ENCODE measurements at regions not wholly inside any gene's neighbourhood (a gene's known extent, or its start where the extent isn't known, plus 50 kb on each side); places are given as distances from the start of the nearest gene placed in this dataset.

DNA sequence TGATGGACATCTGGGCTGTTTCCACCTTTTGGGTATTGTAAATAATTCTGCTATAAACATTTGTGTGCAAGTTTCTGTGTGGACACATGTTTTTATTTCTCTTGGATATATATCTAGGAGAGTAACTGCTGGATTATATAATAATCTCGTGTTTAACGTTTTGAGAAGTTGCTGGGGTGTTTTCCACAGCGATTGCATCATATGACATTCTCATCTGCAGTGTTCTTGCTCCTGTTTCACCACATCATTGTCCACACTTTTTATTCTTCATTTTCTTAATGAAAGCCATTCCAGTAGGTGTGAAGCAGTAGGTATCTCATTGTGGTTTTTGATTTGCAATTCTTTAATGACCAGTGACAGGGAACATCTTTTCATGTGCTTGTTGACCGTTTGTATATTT is 56.9 kb upstream of the ALKAL2 start:
- TF ChIP-seq EZH2 (IDR thresholded peaks at IDR 0.05; ENCODE audit: borderline replicate concordance, low read depth, low read length, severe bottlenecking), result no peak
- TF ChIP-seq, protein P1, sequence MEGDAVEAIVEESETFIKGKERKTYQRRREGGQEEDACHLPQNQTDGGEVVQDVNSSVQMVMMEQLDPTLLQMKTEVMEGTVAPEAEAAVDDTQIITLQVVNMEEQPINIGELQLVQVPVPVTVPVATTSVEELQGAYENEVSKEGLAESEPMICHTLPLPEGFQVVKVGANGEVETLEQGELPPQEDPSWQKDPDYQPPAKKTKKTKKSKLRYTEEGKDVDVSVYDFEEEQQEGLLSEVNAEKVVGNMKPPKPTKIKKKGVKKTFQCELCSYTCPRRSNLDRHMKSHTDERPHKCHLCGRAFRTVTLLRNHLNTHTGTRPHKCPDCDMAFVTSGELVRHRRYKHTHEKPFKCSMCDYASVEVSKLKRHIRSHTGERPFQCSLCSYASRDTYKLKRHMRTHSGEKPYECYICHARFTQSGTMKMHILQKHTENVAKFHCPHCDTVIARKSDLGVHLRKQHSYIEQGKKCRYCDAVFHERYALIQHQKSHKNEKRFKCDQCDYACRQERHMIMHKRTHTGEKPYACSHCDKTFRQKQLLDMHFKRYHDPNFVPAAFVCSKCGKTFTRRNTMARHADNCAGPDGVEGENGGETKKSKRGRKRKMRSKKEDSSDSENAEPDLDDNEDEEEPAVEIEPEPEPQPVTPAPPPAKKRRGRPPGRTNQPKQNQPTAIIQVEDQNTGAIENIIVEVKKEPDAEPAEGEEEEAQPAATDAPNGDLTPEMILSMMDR (IDR thresholded peaks at IDR 0.05; ENCODE audit: extremely low read depth in 1 of 2, insufficient read depth in 1 of 2, low read depth in 1 of 2, low read length in 2 of 2), result no peak
- TF ChIP-seq, protein P2, sequence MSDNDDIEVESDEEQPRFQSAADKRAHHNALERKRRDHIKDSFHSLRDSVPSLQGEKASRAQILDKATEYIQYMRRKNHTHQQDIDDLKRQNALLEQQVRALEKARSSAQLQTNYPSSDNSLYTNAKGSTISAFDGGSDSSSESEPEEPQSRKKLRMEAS (IDR thresholded peaks at IDR 0.05; ENCODE audit: insufficient read depth, insufficient read length), result no peak
- TF ChIP-seq POLR2AphosphoS5 (IDR thresholded peaks at IDR 0.05; ENCODE audit: insufficient read depth, low read depth, low read length), result no peak

All from endothelial cell of umbilical vein (primary cell).